ENCODE measurements at regions not wholly inside any gene's neighbourhood (a gene's known extent, or its start where the extent isn't known, plus 50 kb on each side); places are given as distances from the start of the nearest gene placed in this dataset.

GRCh38 chr6:142544199-142544838 lies 242.5 kb downstream of the ADGRG6 start:
- Mint-ChIP-seq H3K36me3 (no peaks in the 10 kb centered on the region), H3K27ac (no peak overlapping the region), H3K4me1 (ENCODE audit: low read depth) (peaks cover 32% of the 10 kb centered on the region), H3K27me3 (no peaks in the 10 kb centered on the region), H3K9me3 (ENCODE audit: low read depth) (no peaks in the 10 kb centered on the region), H3K4me3 (no peak overlapping the region)

GRCh38 chr6:142545147-142545546 lies 243.3 kb downstream of the ADGRG6 start:
- H3K27ac Mint-ChIP-seq, result no peak overlapping the region
- no peak overlapping the region for H3K4me3 Mint-ChIP-seq
- no peaks in the 10 kb centered on the region for H3K9me3 Mint-ChIP-seq (ENCODE audit: low read depth)

GRCh38 chr6:142548566-142548965 lies 246.8 kb downstream of the ADGRG6 start:
- no peaks in the 10 kb centered on the region for H3K9me3 Mint-ChIP-seq (ENCODE audit: low read depth)
- H3K27ac Mint-ChIP-seq, result no peak overlapping the region
- no peaks in the 10 kb centered on the region for H3K36me3 Mint-ChIP-seq
- H3K4me1 Mint-ChIP-seq (ENCODE audit: low read depth), result peaks cover 49% of the 10 kb centered on the region
- H3K27me3 Mint-ChIP-seq, result no peaks in the 10 kb centered on the region
- no peak overlapping the region for H3K4me3 Mint-ChIP-seq

More at GRCh38 chr6:142545147-142545546, 243.3 kb downstream of the ADGRG6 start:
- Mint-ChIP-seq H3K36me3 (no peaks in the 10 kb centered on the region), H3K27me3 (no peaks in the 10 kb centered on the region), H3K4me1 (ENCODE audit: low read depth) (peaks cover 35% of the 10 kb centered on the region)

GRCh38 chr6:142550310-142551063 lies 248.7 kb downstream of the ADGRG6 start:
- no peak overlapping the region for H3K27ac Mint-ChIP-seq
- no peak overlapping the region for H3K4me3 Mint-ChIP-seq
- peaks cover 33% of the 10 kb centered on the region for H3K4me1 Mint-ChIP-seq (ENCODE audit: low read depth)

GRCh38 chr6:142551274-142551811 lies 249.5 kb downstream of the ADGRG6 start:
- Mint-ChIP-seq H3K27ac (no peak overlapping the region), H3K9me3 (ENCODE audit: low read depth) (no peaks in the 10 kb centered on the region), H3K36me3 (no peaks in the 10 kb centered on the region), H3K4me3 (peak overlapping the region; percentile 48), H3K27me3 (no peaks in the 10 kb centered on the region), H3K4me1 (ENCODE audit: low read depth) (peaks cover 31% of the 10 kb centered on the region)

More at GRCh38 chr6:142550310-142551063, 248.7 kb downstream of the ADGRG6 start:
- Mint-ChIP-seq H3K27me3 (no peaks in the 10 kb centered on the region), H3K9me3 (ENCODE audit: low read depth) (no peaks in the 10 kb centered on the region), H3K36me3 (no peaks in the 10 kb centered on the region)

- H3K9me3 Mint-ChIP-seq (ENCODE audit: low read depth), result no peaks in the 10 kb centered on the region
- H3K4me1 Mint-ChIP-seq (ENCODE audit: low read depth), result peaks cover 21% of the 10 kb centered on the region
- H3K36me3 Mint-ChIP-seq, result no peaks in the 10 kb centered on the region
- H3K27me3 Mint-ChIP-seq, result no peaks in the 10 kb centered on the region
- no peak overlapping the region for H3K4me3 Mint-ChIP-seq
- H3K27ac Mint-ChIP-seq, result no peak overlapping the region
These were observed 257.0 kb downstream of the ADGRG6 start for GRCh38 chr6:142558786-142559185.

GRCh38 chr6:142561511-142562265 lies 259.9 kb downstream of the ADGRG6 start:
- H3K27me3 Mint-ChIP-seq, result no peaks in the 10 kb centered on the region
- H3K4me3 Mint-ChIP-seq, result peak overlapping the region; percentile 24
- H3K27ac Mint-ChIP-seq, result peak overlapping the region; percentile 25
- no peaks in the 10 kb centered on the region for H3K9me3 Mint-ChIP-seq (ENCODE audit: low read depth)
- H3K4me1 Mint-ChIP-seq (ENCODE audit: low read depth), result peaks cover 30% of the 10 kb centered on the region
- no peaks in the 10 kb centered on the region for H3K36me3 Mint-ChIP-seq

GRCh38 chr6:142562865-142563264 lies 261.1 kb downstream of the ADGRG6 start:
- H3K4me3 Mint-ChIP-seq, result no peak overlapping the region
- H3K27ac Mint-ChIP-seq, result no peak overlapping the region
- H3K4me1 Mint-ChIP-seq (ENCODE audit: low read depth), result peaks cover 42% of the 10 kb centered on the region
- H3K9me3 Mint-ChIP-seq (ENCODE audit: low read depth), result no peaks in the 10 kb centered on the region
- no peaks in the 10 kb centered on the region for H3K27me3 Mint-ChIP-seq
- no peaks in the 10 kb centered on the region for H3K36me3 Mint-ChIP-seq

- Mint-ChIP-seq H3K27me3 (no peaks in the 10 kb centered on the region), H3K27ac (no peak overlapping the region)
These were observed 265.0 kb downstream of the ADGRG6 start for GRCh38 chr6:142566628-142567396.

GRCh38 chr6:142567461-142567860 lies 265.7 kb downstream of the ADGRG6 start:
- no peaks in the 10 kb centered on the region for H3K36me3 Mint-ChIP-seq
- no peak overlapping the region for H3K27ac Mint-ChIP-seq
- H3K4me3 Mint-ChIP-seq, result no peak overlapping the region
- H3K27me3 Mint-ChIP-seq, result no peaks in the 10 kb centered on the region
- H3K4me1 Mint-ChIP-seq (ENCODE audit: low read depth), result peaks cover 66% of the 10 kb centered on the region
- no peaks in the 10 kb centered on the region for H3K9me3 Mint-ChIP-seq (ENCODE audit: low read depth)

More at GRCh38 chr6:142566628-142567396, 265.0 kb downstream of the ADGRG6 start:
- H3K4me3 Mint-ChIP-seq, result no peak overlapping the region
- peaks cover 68% of the 10 kb centered on the region for H3K4me1 Mint-ChIP-seq (ENCODE audit: low read depth)
- no peaks in the 10 kb centered on the region for H3K36me3 Mint-ChIP-seq
- H3K9me3 Mint-ChIP-seq (ENCODE audit: low read depth), result no peaks in the 10 kb centered on the region

- H3K4me3 Mint-ChIP-seq, result peak overlapping the region; percentile 49
- H3K27ac Mint-ChIP-seq, result peak overlapping the region; percentile 47
- H3K9me3 Mint-ChIP-seq (ENCODE audit: low read depth), result peaks cover 6% of the 10 kb centered on the region
- H3K27me3 Mint-ChIP-seq, result no peaks in the 10 kb centered on the region
- peaks cover 62% of the 10 kb centered on the region for H3K4me1 Mint-ChIP-seq (ENCODE audit: low read depth)
- H3K36me3 Mint-ChIP-seq, result peaks cover 3% of the 10 kb centered on the region
These were observed 267.2 kb downstream of the ADGRG6 start for GRCh38 chr6:142568857-142569597.

- H3K27ac Mint-ChIP-seq, result peak overlapping the region; percentile 47
- H3K36me3 Mint-ChIP-seq, result peaks cover 5% of the 10 kb centered on the region
- no peaks in the 10 kb centered on the region for H3K27me3 Mint-ChIP-seq
- H3K4me1 Mint-ChIP-seq (ENCODE audit: low read depth), result peaks cover 62% of the 10 kb centered on the region
- H3K9me3 Mint-ChIP-seq (ENCODE audit: low read depth), result peaks cover 6% of the 10 kb centered on the region
- peak overlapping the region; percentile 49 for H3K4me3 Mint-ChIP-seq
These were observed 267.9 kb downstream of the ADGRG6 start for GRCh38 chr6:142569676-142570075.

- peak overlapping the region; percentile 15 for H3K4me3 Mint-ChIP-seq
- peak overlapping the region; percentile 36 for H3K27ac Mint-ChIP-seq
- peaks cover 5% of the 10 kb centered on the region for H3K36me3 Mint-ChIP-seq
- peaks cover 6% of the 10 kb centered on the region for H3K9me3 Mint-ChIP-seq (ENCODE audit: low read depth)
- H3K27me3 Mint-ChIP-seq, result no peaks in the 10 kb centered on the region
- peaks cover 61% of the 10 kb centered on the region for H3K4me1 Mint-ChIP-seq (ENCODE audit: low read depth)
These were observed 268.4 kb downstream of the ADGRG6 start for GRCh38 chr6:142570221-142570671.

- H3K27me3 Mint-ChIP-seq, result no peaks in the 10 kb centered on the region
- no peaks in the 10 kb centered on the region for H3K4me1 Mint-ChIP-seq (ENCODE audit: low read depth)
- H3K27ac Mint-ChIP-seq, result no peak overlapping the region
These were observed 291.1 kb downstream of the ADGRG6 start for GRCh38 chr6:142592876-142593275.

More at GRCh38 chr6:142592876-142593275, 291.1 kb downstream of the ADGRG6 start:
- peaks cover 10% of the 10 kb centered on the region for H3K36me3 Mint-ChIP-seq
- H3K9me3 Mint-ChIP-seq (ENCODE audit: low read depth), result peaks cover 11% of the 10 kb centered on the region
- no peak overlapping the region for H3K4me3 Mint-ChIP-seq

Measured in activated naive CD8-positive, alpha-beta T cell (primary cell).